SH-SY5Y (cell line): ENCODE measurements at regions not wholly inside any gene's neighbourhood (a gene's known extent, or its start where the extent isn't known, plus 50 kb on each side); places are given as distances from the start of the nearest gene placed in this dataset.

Experiments used
- GATA2 ChIP-seq: IDR thresholded peaks from 2 replicates; pipeline ENCODE4 v1.6.1; 2011; ENCODE audit warnings: mild to moderate bottlenecking, low read depth, low read length
- GATA3 ChIP-seq: IDR thresholded peaks from 2 replicates; pipeline ENCODE4 v1.6.1; 2011; ENCODE audit warnings: low read depth, mild to moderate bottlenecking, low read length, moderate library complexity

- TF ChIP-seq GATA2 (no peak), GATA3 (no peak)
Measured at GRCh38 chr16:63925221-63925620, 1196.6 kb downstream of the CDH11 start.
